NB4 (cell line): ENCODE measurements at regions not wholly inside any gene's neighbourhood (a gene's known extent, or its start where the extent isn't known, plus 50 kb on each side); places are given as distances from the start of the nearest gene placed in this dataset.
"Not testable (repeated sequence)": the region's sequence is repeated elsewhere in the genome, so short reads cannot be mapped to it uniquely, and the experiment has no call there.

Experiments used
- TF ChIP-seq, protein P1 (sequence below): IDR thresholded peaks from one replicate; pipeline ENCODE4 v1.5.1; 2012; ENCODE audit warnings: low read depth, low read length
- TF ChIP-seq, protein P2 (sequence below): IDR thresholded peaks from 2 replicates; pipeline ENCODE4 v1.6.1; 2011; ENCODE audit warnings: low read depth, low read length

- TF ChIP-seq, protein P1, sequence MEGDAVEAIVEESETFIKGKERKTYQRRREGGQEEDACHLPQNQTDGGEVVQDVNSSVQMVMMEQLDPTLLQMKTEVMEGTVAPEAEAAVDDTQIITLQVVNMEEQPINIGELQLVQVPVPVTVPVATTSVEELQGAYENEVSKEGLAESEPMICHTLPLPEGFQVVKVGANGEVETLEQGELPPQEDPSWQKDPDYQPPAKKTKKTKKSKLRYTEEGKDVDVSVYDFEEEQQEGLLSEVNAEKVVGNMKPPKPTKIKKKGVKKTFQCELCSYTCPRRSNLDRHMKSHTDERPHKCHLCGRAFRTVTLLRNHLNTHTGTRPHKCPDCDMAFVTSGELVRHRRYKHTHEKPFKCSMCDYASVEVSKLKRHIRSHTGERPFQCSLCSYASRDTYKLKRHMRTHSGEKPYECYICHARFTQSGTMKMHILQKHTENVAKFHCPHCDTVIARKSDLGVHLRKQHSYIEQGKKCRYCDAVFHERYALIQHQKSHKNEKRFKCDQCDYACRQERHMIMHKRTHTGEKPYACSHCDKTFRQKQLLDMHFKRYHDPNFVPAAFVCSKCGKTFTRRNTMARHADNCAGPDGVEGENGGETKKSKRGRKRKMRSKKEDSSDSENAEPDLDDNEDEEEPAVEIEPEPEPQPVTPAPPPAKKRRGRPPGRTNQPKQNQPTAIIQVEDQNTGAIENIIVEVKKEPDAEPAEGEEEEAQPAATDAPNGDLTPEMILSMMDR = not testable (repeated sequence)
- TF ChIP-seq, protein P2, sequence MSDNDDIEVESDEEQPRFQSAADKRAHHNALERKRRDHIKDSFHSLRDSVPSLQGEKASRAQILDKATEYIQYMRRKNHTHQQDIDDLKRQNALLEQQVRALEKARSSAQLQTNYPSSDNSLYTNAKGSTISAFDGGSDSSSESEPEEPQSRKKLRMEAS = not testable (repeated sequence)
Measured at GRCh38 chr16:18077910-18078309, 258.6 kb downstream of the NPIPA8 start.
